Natural killer cell (primary cell): ENCODE measurements at regions not wholly inside any gene's neighbourhood (a gene's known extent, or its start where the extent isn't known, plus 50 kb on each side); places are given as distances from the start of the nearest gene placed in this dataset.

Source experiments
- ATAC-seq, 3 donors: fragments of 150-1000 bp in 2 of 3; fragments of 200-7000 bp in 1 of 3; cut with Tn5 transposase; 1 replicate in 1 of 3; 2 replicates in 2 of 3; pipeline ENCODE4 v1.10.0; 2021; ENCODE audit warnings: mild to moderate bottlenecking in 2 of 3, moderate library complexity in 2 of 3
- DNase-seq, 2 donors: peaks; one replicate each; pipeline versions ENCODE4 v3.0.0 to v3.0.0-alpha.2; 2013 to 2021; ENCODE audit warnings: mixed read lengths in 1 of 2
- H3K27ac ChIP-seq: one replicate; pipeline ENCODE4 v1.5.1; 2013; ENCODE audit warnings: mild to moderate bottlenecking, low read length
- H3K27me3 ChIP-seq: one replicate; pipeline ENCODE4 v1.6.1; 2013; ENCODE audit warnings: low read length; ENCODE audit not compliant: control insufficient read depth, insufficient read depth
- H3K36me3 ChIP-seq: one replicate; pipeline ENCODE4 v1.6.1; 2013; ENCODE audit warnings: low read length; ENCODE audit not compliant: control insufficient read depth, insufficient read depth
- H3K4me1 ChIP-seq: one replicate; pipeline ENCODE4 v1.6.1; 2013; ENCODE audit warnings: low read length; ENCODE audit not compliant: control insufficient read depth, insufficient read depth
- H3K4me3 ChIP-seq: one replicate; pipeline ENCODE4 v1.5.1; 2013; ENCODE audit warnings: low read length
- H3K9me3 ChIP-seq: one replicate; pipeline ENCODE4 v1.6.1; 2013; ENCODE audit warnings: low read length; ENCODE audit not compliant: control insufficient read depth, insufficient read depth
- H3K27ac Mint-ChIP-seq, 2 donors: one replicate each; pipeline ENCODE4 v1.8.0; 2022; ENCODE audit warnings: mild to moderate bottlenecking in 2 of 2, mixed read lengths in 2 of 2, moderate library complexity in 1 of 2
- H3K27me3 Mint-ChIP-seq, 2 donors: one replicate each; pipeline ENCODE4 v1.8.0; 2022; ENCODE audit warnings: low read depth in 2 of 2, mixed read lengths in 2 of 2
- H3K36me3 Mint-ChIP-seq: one replicate; pipeline ENCODE4 v1.8.0; 2022; ENCODE audit warnings: mixed read lengths
- H3K4me1 Mint-ChIP-seq, 2 donors: one replicate each; pipeline ENCODE4 v1.8.0; 2022; ENCODE audit warnings: mixed read lengths in 2 of 2
- H3K4me3 Mint-ChIP-seq: one replicate; pipeline ENCODE4 v1.8.0; 2022; ENCODE audit warnings: mild to moderate bottlenecking, moderate library complexity, mixed read lengths
- H3K9me3 Mint-ChIP-seq, 2 donors: one replicate each; pipeline ENCODE4 v1.8.0; 2022; ENCODE audit warnings: mixed read lengths in 2 of 2
- WGBS: methylation state at CpG from one replicate; pipeline ENCODE4 v1.1.7; 2013; ENCODE audit warnings: missing lambda C conversion rate; ENCODE audit not compliant: insufficient coverage; 5-methylcytosine and 5-hydroxymethylcytosine counted together
- intact Hi-C: fragments of 100-400 bp; cut with micrococcal nuclease; formaldehyde crosslinking; loops from one replicate; pipeline ENCODE4 v1.14.2; 2022
- TF ChIP-seq, protein P1 (sequence below): fragments of 200-600 bp; IDR thresholded peaks from one replicate; pipeline ENCODE4 v1.8.0; 2022; ENCODE audit warnings: antibody characterized with exemption

DNA sequence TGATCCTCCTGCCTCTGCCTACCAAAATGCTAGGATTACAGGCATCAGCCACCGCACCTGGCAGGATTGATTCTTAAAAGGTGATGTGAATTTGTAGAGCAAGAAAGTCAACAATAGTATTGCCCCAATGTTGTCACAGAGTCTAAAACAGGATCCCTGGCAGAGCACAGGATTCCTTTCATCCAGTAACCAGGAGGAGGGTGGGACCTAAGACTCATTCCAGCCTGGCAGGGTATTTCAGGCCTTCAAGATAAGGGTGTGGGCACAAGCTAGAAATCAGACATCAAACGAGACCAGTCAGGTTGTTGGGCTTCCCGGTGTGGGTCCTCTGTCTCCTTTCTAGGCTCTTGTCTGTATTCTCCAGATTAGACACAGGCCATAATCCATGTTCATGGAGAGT, 511.4 kb downstream of the BCL11A start:
- Mint-ChIP-seq H3K4me3 (no peak overlapping the region), H3K27ac (no peak overlapping the region), H3K9me3 (no peaks in the 10 kb centered on the region), H3K36me3 (no peaks in the 10 kb centered on the region), H3K4me1 (no peaks in the 10 kb centered on the region), H3K27me3 (no peaks in the 10 kb centered on the region)
- Histone ChIP-seq H3K27ac (no peak overlapping the region), H3K4me1 (no peaks in the 10 kb centered on the region), H3K36me3 (no peaks in the 10 kb centered on the region), H3K27me3 (no peaks in the 10 kb centered on the region), H3K9me3 (no peaks in the 10 kb centered on the region), H3K4me3 (no peak overlapping the region)
- TF ChIP-seq, protein P1, sequence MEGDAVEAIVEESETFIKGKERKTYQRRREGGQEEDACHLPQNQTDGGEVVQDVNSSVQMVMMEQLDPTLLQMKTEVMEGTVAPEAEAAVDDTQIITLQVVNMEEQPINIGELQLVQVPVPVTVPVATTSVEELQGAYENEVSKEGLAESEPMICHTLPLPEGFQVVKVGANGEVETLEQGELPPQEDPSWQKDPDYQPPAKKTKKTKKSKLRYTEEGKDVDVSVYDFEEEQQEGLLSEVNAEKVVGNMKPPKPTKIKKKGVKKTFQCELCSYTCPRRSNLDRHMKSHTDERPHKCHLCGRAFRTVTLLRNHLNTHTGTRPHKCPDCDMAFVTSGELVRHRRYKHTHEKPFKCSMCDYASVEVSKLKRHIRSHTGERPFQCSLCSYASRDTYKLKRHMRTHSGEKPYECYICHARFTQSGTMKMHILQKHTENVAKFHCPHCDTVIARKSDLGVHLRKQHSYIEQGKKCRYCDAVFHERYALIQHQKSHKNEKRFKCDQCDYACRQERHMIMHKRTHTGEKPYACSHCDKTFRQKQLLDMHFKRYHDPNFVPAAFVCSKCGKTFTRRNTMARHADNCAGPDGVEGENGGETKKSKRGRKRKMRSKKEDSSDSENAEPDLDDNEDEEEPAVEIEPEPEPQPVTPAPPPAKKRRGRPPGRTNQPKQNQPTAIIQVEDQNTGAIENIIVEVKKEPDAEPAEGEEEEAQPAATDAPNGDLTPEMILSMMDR: no peak
- intact Hi-C loops: no loop called here
- WGBS: 95% methylated on average over 3 of the region's 3 CpGs
- no peak for DNase-seq
- no peak for ATAC-seq

DNA sequence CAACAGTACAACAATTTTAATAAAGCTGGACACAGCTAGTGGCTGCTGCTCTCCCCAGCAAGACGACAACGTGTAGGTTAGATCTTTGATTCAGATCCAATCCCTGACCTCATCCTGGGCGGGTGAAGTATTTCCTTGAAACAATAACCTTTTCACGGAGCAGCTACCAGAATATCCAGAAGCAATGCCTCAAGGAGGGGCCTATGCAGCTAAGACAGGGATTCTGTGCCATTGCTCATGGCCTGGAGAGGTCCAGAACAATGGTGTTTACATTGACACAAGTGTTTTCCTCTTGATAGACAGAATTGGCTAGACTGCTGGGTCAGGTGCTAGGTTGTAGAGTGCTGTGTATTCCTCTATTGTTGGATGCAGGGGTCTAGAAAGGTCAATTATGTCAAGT, 520.1 kb downstream of the BCL11A start:
- no peaks in the 10 kb centered on the region for H3K4me1 ChIP-seq
- peaks cover 4% of the 10 kb centered on the region for H3K9me3 ChIP-seq
- no peak overlapping the region for H3K27ac Mint-ChIP-seq
- H3K27me3 ChIP-seq: no peaks in the 10 kb centered on the region
- ATAC-seq: no peak
- no peak for DNase-seq
- intact Hi-C loops: no loop called here
- 91% methylated on average over 4 of the region's 4 CpGs for WGBS
- TF ChIP-seq, protein P1: no peak
- no peak overlapping the region for H3K4me3 Mint-ChIP-seq
- H3K36me3 ChIP-seq: no peaks in the 10 kb centered on the region
- no peak overlapping the region for H3K4me3 ChIP-seq
- no peak overlapping the region for H3K27ac ChIP-seq
- H3K36me3 Mint-ChIP-seq: no peaks in the 10 kb centered on the region
- H3K4me1 Mint-ChIP-seq: no peaks in the 10 kb centered on the region
- H3K27me3 Mint-ChIP-seq: no peaks in the 10 kb centered on the region
- H3K9me3 Mint-ChIP-seq: peaks cover 3 to 11% of the 10 kb centered on the region in 2 donors

DNA sequence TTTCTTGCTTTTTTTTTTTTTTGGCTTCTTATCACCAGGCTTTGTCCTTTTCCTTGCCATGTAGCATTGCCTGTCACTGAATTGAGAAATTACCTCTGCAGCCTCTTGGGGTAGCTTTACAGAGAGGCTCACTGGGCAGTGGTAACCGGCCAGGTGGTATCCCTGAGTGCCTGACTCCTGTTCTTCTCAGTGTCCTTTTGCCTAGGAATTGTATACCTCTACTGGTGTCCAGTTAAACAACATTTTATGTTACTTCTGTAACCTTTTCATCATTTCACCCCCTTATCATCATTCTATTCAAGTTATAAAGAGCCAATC, 523.9 kb downstream of the BCL11A start:
- Mint-ChIP-seq H3K9me3 (peaks cover 3 to 11% of the 10 kb centered on the region in 2 donors), H3K4me1 (no peaks in the 10 kb centered on the region), H3K27ac (no peak overlapping the region), H3K4me3 (no peak overlapping the region), H3K27me3 (no peaks in the 10 kb centered on the region), H3K36me3 (no peaks in the 10 kb centered on the region)
- ATAC-seq (no peak), DNase-seq (no peak)
- WGBS: 89% methylated on average over 1 of the region's 1 CpG
- Histone ChIP-seq H3K27me3 (no peaks in the 10 kb centered on the region), H3K9me3 (no peaks in the 10 kb centered on the region), H3K36me3 (no peaks in the 10 kb centered on the region), H3K4me3 (no peak overlapping the region), H3K4me1 (no peaks in the 10 kb centered on the region), H3K27ac (no peak overlapping the region)
- intact Hi-C loops: no loop called here
- TF ChIP-seq, protein P1: no peak

DNA sequence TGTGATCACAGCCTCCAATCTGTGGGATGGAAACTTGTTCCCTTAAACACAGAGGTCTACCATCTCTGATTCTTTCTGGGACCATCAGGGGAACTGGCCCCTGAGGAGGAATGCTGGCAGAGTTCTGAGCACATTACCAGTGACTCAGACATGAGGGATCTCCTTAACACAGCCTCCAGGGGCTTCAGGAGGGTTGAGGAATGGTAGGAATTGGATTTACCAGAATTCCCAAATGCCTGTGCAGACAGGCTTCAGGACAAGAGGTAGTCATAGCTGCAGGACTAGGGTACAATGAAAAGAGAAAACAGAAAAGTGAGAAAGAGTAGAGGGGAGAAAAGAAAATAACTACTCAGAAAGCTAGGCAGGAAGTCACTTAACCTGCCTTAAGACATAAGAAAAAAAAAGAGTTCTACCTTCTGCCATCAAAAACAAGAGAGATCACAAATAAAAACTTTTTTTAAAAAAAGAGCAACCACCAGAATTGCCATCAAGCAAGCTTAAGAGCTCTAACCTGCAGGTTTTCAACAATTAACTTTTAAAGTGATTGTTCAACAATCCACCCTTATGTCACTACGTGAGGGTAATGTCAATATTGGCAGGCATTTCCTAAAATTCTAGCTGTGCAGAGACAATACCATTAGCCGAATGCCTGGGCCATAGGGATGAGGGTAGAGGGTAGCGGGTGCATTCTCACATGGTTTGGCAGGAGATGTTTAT, 524.4 kb downstream of the BCL11A start:
- no peak for DNase-seq
- no peaks in the 10 kb centered on the region for H3K27me3 Mint-ChIP-seq
- Histone ChIP-seq H3K27me3 (no peaks in the 10 kb centered on the region), H3K4me3 (no peak overlapping the region), H3K36me3 (no peaks in the 10 kb centered on the region), H3K9me3 (no peaks in the 10 kb centered on the region), H3K4me1 (no peaks in the 10 kb centered on the region), H3K27ac (no peak overlapping the region)
- no peaks in the 10 kb centered on the region for H3K4me1 Mint-ChIP-seq
- no peak for ATAC-seq
- H3K9me3 Mint-ChIP-seq: peaks cover 3 to 11% of the 10 kb centered on the region in 2 donors
- TF ChIP-seq, protein P1: no peak
- intact Hi-C loops: no loop called here
- no peak overlapping the region for H3K27ac Mint-ChIP-seq
- WGBS: 87% methylated on average over 2 of the region's 3 CpGs
- no peak overlapping the region for H3K4me3 Mint-ChIP-seq
- H3K36me3 Mint-ChIP-seq: no peaks in the 10 kb centered on the region
